Left lobe of liver (tissue), 2 donors: ENCODE measurements at regions not wholly inside any gene's neighbourhood (a gene's known extent, or its start where the extent isn't known, plus 50 kb on each side); places are given as distances from the start of the nearest gene placed in this dataset.

Source experiments
- ATAC-seq: fragments of 200-7000 bp; cut with Tn5 transposase; one replicate; pipeline ENCODE4 v1.9.1; 2020; ENCODE audit warnings: mild to moderate bottlenecking, moderate library complexity
- DNase-seq: peaks from one replicate; pipeline ENCODE4 v3.0.0-alpha.2; 2020; ENCODE audit warnings: low spot score
- donor health status: DM: no; HTN: no; CAD: no; lungs with moderate emphysema.
- donor health status: DM: no; HTN: yes; CAD: no.

DNA sequence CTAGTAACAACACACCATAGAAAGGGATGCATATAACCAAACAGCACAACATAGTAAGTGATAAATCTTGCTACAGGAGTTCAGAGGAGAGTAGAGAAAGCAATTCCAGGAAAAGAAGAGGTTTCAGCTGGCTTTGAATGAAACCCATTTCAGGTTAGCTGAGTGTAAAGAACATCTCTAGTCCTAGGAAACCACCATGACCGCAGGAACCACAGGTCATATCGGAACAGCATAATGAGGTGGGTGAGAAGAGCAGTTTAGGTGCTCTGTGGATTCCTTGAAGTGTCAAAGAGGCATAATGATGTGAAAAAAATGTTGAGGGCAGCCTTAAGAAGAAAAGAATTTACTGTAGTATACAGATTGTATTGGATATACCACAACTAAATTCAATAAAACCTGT, 507.5 kb downstream of the MTRR start:
- no peak for DNase-seq
- no peak for ATAC-seq

DNA sequence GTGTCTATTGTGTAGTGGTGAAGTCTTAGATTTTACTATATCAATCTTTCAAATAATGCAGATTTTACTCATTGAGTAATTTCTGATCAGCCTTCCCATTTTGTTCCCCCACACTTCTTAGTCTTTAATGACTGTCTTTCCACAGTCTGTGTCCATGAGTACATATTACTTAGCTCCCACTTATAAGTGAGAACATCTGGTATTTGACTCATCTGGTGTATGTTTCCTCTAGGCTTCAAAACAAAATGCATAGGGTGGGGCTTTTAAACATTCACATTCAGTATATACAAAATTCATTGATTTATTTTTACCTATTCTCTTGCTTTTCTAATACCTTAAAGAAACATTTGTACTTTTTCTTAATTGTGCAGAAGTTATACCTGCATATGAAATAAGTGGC, 513.0 kb downstream of the MTRR start:
- no peak for ATAC-seq
- DNase-seq, result no peak

DNA sequence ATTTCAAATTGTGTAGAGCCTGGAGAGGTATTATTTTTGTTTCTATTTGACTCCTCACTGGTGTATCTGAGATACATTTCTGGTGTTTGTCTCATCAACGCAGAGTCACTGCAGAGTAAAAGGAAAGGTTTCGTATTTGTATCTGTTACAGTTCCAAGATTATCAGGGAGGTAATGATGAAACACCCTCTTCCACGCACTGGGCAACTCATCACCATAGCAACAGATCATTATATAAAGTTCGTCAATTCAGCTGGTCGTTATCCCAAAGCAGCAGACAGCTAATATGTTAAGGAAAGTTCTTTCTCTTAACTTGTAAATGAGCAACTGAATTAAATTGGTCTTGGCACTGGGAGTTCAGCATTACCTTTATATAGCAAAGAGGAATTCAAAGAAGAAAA, 513.5 kb downstream of the MTRR start:
- ATAC-seq (no peak), DNase-seq (no peak)

DNA sequence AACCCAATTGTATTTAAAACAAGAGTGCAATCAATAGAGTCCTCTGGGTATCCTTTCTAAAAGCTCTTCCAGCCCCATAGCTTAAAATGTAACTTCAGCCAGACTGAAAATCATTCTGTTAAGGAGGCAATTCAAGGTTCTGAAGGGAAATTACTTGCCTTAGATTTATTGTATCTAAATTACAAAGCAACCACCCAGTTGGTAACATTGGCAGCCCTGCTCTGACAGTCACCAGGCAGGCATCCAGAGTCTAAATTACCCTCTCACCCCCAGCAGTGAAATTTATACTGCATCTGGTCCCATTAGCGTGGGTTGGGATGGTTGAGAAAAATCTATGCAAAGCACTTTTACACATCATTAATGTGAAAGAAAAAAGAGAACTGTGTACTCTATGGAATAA, 514.7 kb downstream of the MTRR start:
- ATAC-seq (no peak), DNase-seq (no peak)

DNA sequence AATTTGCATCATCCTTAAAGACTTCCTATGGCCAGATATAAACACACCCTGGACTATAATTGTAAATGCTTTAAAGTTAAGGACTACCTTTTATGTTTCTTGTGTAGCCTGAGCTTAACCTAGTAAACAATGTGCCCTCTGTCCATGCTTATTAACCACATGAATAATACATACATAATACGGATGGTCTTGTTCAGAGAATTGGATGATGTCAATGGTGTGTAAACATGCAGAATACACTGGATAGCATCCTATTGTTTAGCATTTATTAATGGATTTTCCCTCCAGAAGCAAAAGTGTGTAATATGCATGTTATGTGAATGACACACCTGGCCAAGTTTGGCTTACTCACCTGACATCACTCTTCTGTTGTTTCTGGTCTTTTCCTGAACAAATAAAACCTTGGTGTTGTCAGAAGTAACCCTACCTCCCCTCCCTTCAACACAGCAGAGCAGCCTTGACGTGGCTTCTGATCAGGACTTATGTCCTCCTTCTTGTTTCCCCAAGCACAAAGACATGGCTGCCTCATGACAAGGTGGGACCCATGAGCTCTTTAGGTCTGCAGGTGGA, 517.9 kb downstream of the MTRR start:
- DNase-seq (no peak), ATAC-seq (no peak)

DNA sequence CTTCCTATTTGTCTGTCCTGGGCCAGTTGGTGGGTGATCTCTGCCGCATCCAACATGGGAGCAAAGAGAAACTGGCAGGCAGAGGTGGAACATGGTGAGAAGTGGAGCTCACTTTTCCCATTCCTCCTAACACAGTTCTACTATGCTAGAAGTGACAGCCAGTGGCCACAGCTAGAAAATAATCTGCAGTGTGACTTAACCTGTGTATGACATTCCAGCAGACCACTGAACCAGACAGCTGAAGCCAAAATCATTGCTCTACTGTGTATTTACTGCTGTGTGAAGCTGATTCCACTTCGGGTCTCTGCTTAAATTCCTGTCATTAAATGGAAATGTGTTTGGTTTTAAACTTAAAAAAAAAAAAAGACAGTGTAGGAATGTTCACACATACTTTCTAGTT, 523.0 kb downstream of the MTRR start:
- DNase-seq (no peak), ATAC-seq (no peak)

DNA sequence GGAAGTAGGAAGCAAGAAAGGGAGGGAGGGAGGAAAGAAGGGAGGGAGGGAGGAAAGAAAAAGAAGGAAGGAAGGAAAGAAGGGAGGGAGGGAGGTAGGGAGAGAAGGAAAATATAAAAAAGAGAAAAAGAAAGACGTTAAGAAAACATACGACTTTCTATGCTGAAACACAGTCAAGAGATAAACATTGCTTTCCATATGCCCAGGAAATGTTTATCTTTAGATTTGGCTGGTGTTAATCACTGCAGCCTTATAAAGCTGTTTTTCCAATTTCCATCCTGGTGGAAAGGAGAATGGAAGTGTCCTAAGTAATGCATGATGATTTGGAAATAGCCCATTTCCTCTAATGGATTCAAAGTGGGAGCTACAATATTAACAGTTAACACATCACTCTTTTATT, 524.3 kb downstream of the MTRR start:
- ATAC-seq (no peak), DNase-seq (no peak)

GRCh38 chr5:8394965-8395364, 526.0 kb downstream of the MTRR start:
- no peak for ATAC-seq
- no peak for DNase-seq

GRCh38 chr5:8396246-8396645, 527.3 kb downstream of the MTRR start:
- DNase-seq, result no peak
- ATAC-seq, result no peak

DNA sequence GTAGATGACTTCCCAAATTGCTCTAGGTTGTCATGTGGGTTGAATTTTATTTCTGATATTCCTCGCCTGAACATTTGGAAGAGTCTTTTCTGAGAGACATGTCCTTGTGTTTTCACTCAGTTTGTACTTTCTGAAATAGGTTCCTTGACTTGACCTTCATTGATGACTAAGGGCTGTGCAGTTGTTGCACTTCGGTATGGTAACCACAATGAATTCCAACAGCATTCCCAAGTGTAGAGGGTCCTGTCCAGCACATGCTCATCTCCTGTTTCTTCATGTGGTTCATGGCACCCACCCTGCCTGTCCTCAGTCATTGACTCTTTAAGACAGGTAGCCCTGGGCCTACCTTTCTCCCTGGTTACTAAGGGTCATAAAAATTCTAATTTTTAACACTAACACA, 527.8 kb downstream of the MTRR start:
- ATAC-seq (no peak), DNase-seq (no peak)

- DNase-seq (no peak), ATAC-seq (no peak)
Observed at GRCh38 chr5:8399471-8399870, 530.5 kb downstream of the MTRR start.

DNA sequence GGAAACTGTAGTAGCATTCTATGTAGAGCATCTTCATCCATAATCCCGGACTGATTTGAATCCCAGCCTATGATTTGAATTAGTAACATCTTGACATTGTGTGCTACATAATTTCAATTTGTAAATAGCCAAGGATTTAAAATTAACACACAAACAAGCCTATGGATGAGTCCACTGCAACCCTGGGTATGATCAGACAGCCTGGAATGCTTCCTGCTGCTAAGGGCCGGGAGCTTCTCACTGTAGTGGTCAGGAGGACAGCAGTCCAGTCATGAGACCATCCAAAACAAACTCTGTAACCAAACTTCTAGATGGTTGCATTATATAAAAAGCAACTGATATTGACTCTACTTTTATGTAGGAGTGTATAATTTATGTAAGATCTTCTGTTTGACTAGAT, 539.3 kb downstream of the MTRR start:
- ATAC-seq, result no peak
- DNase-seq, result no peak

GRCh38 chr5:8410618-8411017, 541.7 kb downstream of the MTRR start:
- DNase-seq, result no peak

DNA sequence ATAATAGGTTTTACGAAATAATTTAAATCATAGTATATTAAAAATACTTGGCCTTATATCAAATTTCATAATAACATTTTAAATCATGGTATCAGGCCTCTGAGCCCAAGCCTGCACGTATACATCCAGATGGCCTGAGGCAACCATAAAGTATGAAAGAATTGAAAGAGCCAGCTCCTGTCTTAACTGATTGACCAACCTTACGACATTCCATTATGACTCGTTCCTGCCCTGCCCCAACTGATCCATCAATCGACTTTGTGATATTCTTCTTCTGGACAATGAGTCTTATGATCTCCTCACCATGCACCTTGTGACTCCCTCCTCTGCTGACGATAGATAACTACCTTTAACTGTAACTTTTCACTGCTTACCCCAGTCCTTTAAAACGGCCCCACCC, 545.0 kb downstream of the MTRR start:
- DNase-seq, result no peak
- no peak for ATAC-seq

More at GRCh38 chr5:8410618-8411017, 541.7 kb downstream of the MTRR start:
- ATAC-seq, result no peak

DNA sequence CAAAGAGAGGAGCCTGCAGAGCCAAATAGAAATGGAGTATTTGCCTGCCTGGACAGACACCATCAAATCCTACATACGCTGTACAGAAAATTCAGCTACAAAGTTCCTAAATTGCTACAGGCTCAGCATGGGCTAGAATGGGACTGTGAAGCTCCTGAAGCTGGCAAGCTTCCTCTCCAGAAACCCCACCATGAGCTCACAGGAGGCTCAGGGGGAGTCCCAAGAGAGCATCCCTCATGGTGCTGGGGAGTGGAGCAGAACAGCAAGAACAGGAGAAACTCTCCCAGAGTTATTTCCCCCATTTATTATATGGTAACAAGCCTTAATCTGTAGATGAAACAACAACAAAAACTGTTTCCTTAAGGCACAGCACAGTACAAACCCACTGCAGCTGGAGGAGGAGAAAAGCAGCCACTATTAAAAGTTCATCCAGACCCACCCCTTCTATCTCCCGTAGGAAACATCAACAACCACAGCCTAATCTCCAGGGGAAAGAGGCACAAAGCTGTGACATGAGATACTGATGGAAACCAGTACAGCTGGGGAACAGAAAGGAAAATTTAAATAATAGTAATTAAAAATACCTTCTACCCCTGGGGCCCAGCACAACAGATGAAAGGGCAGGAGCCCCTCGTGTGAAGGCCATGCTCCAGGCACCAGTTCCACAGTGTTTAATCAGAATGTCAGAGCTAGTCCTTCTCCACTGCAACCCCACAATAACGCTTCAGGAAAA, 548.5 kb downstream of the MTRR start:
- no peak for ATAC-seq
- DNase-seq, result no peak

DNA sequence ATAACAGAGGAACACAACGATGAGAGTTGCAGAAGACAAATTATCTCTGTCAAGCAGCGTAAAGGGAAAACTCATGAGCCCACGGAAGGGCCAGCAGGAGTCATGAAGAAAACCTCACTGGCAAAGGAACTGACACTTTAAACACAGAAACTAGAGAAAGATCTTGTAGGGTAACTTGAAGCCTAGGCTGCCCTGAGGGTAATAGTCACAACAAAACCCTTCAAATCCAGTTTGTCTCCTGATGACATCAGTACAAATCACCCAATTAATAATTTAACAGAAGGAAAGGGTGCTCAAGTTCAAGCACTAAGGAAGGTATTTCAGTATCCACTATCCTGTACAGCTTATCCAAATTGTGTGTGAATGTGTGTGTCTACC, 549.1 kb downstream of the MTRR start:
- DNase-seq (no peak), ATAC-seq (no peak)

DNA sequence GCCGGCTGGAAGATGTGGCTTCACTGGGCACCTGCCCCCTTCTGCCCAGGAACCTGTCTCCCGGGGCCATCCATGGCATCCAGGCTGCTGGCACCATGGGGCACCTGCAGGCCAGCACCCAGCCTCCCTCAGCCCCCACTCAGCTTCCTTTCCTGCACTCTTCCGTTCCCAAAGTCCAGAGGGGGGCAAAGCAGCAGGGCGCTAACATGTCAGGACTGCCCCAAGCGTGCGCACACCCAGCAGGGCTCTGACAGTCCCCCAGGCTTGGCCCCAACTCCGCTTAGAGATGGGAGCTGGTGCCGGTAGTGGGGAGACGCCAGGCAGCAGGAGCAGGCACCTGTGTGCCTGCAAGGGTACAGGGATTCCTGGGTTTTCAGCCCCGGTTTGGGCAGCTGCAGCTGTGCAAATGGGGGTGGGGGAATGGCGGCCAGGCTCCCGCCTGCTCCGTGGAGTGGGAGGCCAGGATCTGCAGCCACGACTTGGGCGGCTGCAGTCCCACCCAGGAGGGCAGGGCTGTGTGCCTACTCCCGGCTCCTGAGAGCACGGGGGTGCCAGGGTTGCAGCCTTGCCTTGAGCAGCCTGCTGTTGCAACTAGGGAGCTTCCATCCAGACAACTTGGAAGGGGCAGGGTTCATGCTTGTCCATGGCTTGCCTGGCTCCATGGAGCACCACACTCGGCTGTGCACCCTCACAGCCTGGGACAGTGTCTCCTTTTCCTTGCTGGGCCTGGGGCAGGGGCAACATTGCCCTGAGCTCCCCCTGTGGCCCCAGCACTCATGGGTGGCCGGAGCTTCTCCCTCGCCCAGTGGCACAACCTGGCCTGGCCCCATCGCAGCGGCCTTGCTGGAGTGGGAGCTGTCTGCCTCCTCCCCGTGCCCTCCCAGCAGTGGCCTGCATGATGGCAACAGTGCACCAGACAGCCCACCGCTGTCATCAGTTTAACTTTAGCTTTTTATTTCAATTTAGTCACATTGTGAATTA, 561.1 kb downstream of the MTRR start:
- ATAC-seq (no peak), DNase-seq (no peak)

DNA sequence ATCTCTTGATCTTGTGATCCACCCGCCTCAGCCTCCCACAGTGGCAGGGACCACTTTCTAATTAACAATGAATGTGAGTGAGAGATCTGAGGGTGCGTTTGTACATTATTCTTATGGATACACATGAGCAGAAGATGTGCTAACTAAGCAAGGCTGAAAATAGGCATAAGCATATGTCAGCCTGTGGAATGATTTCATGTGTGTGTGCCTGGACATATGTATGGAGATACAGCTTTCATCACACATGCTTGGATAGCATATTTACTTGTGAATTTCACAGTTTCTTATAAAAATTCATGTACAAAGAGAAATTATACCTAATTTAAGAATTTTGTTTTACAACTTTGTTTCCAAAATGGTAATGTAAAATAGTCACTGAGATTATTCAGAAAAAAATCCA, 565.6 kb downstream of the MTRR start:
- no peak for ATAC-seq
- no peak for DNase-seq

DNA sequence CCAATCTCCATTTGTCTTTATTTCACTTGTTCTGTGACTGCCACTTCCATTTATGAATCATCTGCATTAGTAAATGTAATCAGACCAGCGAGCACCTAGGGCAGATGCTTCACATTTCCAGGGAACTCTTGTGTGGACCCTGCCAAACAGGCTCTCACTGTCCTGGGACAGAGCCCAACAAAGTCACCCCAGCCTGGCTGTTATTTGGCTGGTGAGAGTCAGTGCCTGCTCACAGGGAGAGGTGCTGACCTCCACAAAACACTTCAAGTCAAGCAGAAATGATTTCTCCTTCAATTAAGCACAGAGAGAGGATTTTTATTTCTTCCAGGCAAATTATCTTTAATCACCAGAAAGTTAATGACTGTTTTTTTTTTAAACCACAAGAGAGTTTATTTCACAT, 568.0 kb downstream of the MTRR start:
- ATAC-seq, result no peak
- DNase-seq, result no peak

- ATAC-seq (no peak), DNase-seq (no peak)
Observed at GRCh38 chr5:8445139-8445538, 576.2 kb downstream of the MTRR start.

- DNase-seq, result no peak
- no peak for ATAC-seq
Observed at GRCh38 chr5:8446179-8446578, 577.2 kb downstream of the MTRR start.

DNA sequence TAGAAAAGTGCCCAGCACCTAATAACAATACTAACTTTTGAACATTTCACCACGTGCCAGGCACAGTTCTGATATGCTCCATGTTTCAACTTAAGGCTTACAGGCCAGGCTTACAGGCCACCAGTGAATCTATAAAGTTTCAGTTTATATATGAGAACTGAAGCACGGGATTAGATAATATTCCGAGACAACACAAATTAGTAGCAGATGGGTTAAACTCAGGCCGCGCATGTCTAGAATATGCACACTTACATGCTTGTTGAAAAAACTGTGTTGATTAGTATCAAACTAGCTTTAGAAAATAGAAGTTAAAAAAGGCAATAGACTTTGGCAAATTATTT, 587.9 kb downstream of the MTRR start:
- no peak for ATAC-seq

More for the DNA sequence above, 587.9 kb downstream of the MTRR start:
- DNase-seq, result no peak
